Mesendoderm (in vitro differentiated cells): ENCODE measurements at regions not wholly inside any gene's neighbourhood (a gene's known extent, or its start where the extent isn't known, plus 50 kb on each side); places are given as distances from the start of the nearest gene placed in this dataset.
A peak's percentile ranks its signal among the peaks of the same experiment; 100 is the strongest.
"Not testable (repeated sequence)": the region's sequence is repeated elsewhere in the genome, so short reads cannot be mapped to it uniquely, and the experiment has no call there.

Experiments used
- DNase-seq: peaks from one replicate; pipeline ENCODE4 v3.0.0; 2013
- H2AK5ac ChIP-seq: 2 replicates; pipeline ENCODE4 v1.6.1; 2013; ENCODE audit warnings: low read length, inconsistent platforms
- H2BK120ac ChIP-seq: 2 replicates; pipeline ENCODE4 v1.6.1; 2013; ENCODE audit warnings: low read depth, mild to moderate bottlenecking, low read length, moderate library complexity, mixed read lengths
- H2BK15ac ChIP-seq: replicated peaks from 2 replicates; pipeline ENCODE4 v1.6.1; 2013; ENCODE audit warnings: low read depth, mild to moderate bottlenecking, moderate library complexity
- H2BK5ac ChIP-seq: 2 replicates; pipeline ENCODE4 v1.6.1; 2013; ENCODE audit warnings: low read length, inconsistent platforms
- H3K18ac ChIP-seq: 2 replicates; pipeline ENCODE4 v1.6.1; 2013; ENCODE audit warnings: mild to moderate bottlenecking, low read length, mixed read lengths
- H3K23ac ChIP-seq: one replicate; pipeline ENCODE4 v1.6.1; 2013; ENCODE audit warnings: low read length
- H3K27ac ChIP-seq: 2 replicates; pipeline ENCODE4 v1.5.1; 2013; ENCODE audit warnings: low read depth, mild to moderate bottlenecking, inconsistent platforms, low read length, moderate library complexity
- H3K27me3 ChIP-seq: 2 replicates; pipeline ENCODE4 v1.6.1; 2013; ENCODE audit warnings: low read length, control low read depth, mild to moderate bottlenecking, inconsistent platforms; ENCODE audit not compliant: insufficient read depth, poor library complexity
- H3K36me3 ChIP-seq: 2 replicates; pipeline ENCODE4 v1.6.1; 2013; ENCODE audit warnings: low read length, inconsistent platforms; ENCODE audit not compliant: control insufficient read depth, insufficient read depth
- H3K4ac ChIP-seq: one replicate; pipeline ENCODE4 v1.6.1; 2013; ENCODE audit warnings: low read depth, mild to moderate bottlenecking, low read length, moderate library complexity
- H3K4me1 ChIP-seq: 2 replicates; pipeline ENCODE4 v1.6.1; 2013; ENCODE audit warnings: low read depth, low read length, inconsistent platforms; ENCODE audit not compliant: control insufficient read depth
- H3K4me2 ChIP-seq: 2 replicates; pipeline ENCODE4 v1.6.1; 2013; ENCODE audit warnings: low read length
- H3K4me3 ChIP-seq: 2 replicates; pipeline ENCODE4 v1.5.1; 2013; ENCODE audit warnings: mild to moderate bottlenecking, low read length
- H3K56ac ChIP-seq: one replicate; pipeline ENCODE4 v1.6.1; 2013; ENCODE audit warnings: low read length
- H3K79me1 ChIP-seq: 2 replicates; pipeline ENCODE4 v1.6.1; 2013; ENCODE audit warnings: low read length, inconsistent platforms
- H3K79me2 ChIP-seq: 2 replicates; pipeline ENCODE4 v1.6.1; 2013; ENCODE audit warnings: mild to moderate bottlenecking, low read length; ENCODE audit not compliant: control insufficient read depth, insufficient read depth
- H3K9ac ChIP-seq: 2 replicates; pipeline ENCODE4 v1.6.1; 2013; ENCODE audit warnings: low read length, inconsistent platforms
- H4K5ac ChIP-seq: one replicate; pipeline ENCODE4 v1.6.1; 2013; ENCODE audit warnings: low read length
- H4K8ac ChIP-seq: one replicate; pipeline ENCODE4 v1.6.1; 2013; ENCODE audit warnings: low read depth, mild to moderate bottlenecking, control low read depth, low read length, moderate library complexity
- WGBS: extraction: QIAGEN DNeasy Blood & Tissue Kit; methylation state at CpG from one replicate; pipeline ENCODE4 v1.1.7; 2013; ENCODE audit warnings: low lambda C conversion rate, missing lambda C conversion rate; ENCODE audit not compliant: insufficient coverage; ENCODE audit errors: extremely low coverage; 5-methylcytosine and 5-hydroxymethylcytosine counted together

- Histone ChIP-seq H2AK5ac (no peak overlapping the region), H3K27ac (no peak overlapping the region), H4K8ac (no peak overlapping the region), H3K56ac (no peak overlapping the region), H3K79me1 (no peaks in the 10 kb centered on the region), H3K4me1 (no peaks in the 10 kb centered on the region), H4K5ac (no peak overlapping the region), H3K36me3 (no peaks in the 10 kb centered on the region), H3K4me3 (no peak overlapping the region), H3K4me2 (no peak overlapping the region), H2BK120ac (no peak overlapping the region), H3K9ac (no peak overlapping the region), H2BK15ac (no peak overlapping the region), H3K18ac (no peak overlapping the region), H2BK5ac (no peak overlapping the region), H3K4ac (no peak overlapping the region), H3K27me3 (no peaks in the 10 kb centered on the region), H3K79me2 (no peaks in the 10 kb centered on the region), H3K23ac (no peak overlapping the region)
- WGBS, result no CpG with 5 or more reads among the region's 1 CpG
- no peak for DNase-seq
Observed at GRCh38 chr6:126672649-126673048, 332.7 kb downstream of the CENPW start.

- H3K56ac ChIP-seq, H2BK15ac ChIP-seq, H3K9ac ChIP-seq, H3K4me1 ChIP-seq, H3K18ac ChIP-seq, H4K8ac ChIP-seq, H3K79me2 ChIP-seq, H3K79me1 ChIP-seq, DNase-seq, H3K36me3 ChIP-seq, H3K4me3 ChIP-seq, H3K27me3 ChIP-seq, H3K4ac ChIP-seq, H2BK5ac ChIP-seq, H2BK120ac ChIP-seq, H3K4me2 ChIP-seq, H4K5ac ChIP-seq, H3K27ac ChIP-seq, H3K23ac ChIP-seq, H2AK5ac ChIP-seq: not testable (repeated sequence)
- no CpG with 5 or more reads among the region's 13 CpGs for WGBS
Observed at GRCh38 chr6:126673749-126674148, 333.8 kb downstream of the CENPW start.

GRCh38 chr6:126682440-126682839 lies 342.5 kb downstream of the CENPW start:
- Histone ChIP-seq H2BK120ac (no peak overlapping the region), H3K18ac (no peak overlapping the region), H3K4ac (no peak overlapping the region), H3K79me2 (no peaks in the 10 kb centered on the region), H2AK5ac (no peak overlapping the region), H2BK5ac (no peak overlapping the region), H2BK15ac (no peak overlapping the region), H3K23ac (no peak overlapping the region), H3K9ac (no peak overlapping the region), H3K79me1 (no peaks in the 10 kb centered on the region), H3K27me3 (no peaks in the 10 kb centered on the region), H3K4me1 (no peaks in the 10 kb centered on the region), H3K4me3 (no peak overlapping the region), H3K4me2 (no peak overlapping the region), H3K56ac (no peak overlapping the region), H4K8ac (no peak overlapping the region), H4K5ac (no peak overlapping the region), H3K27ac (no peak overlapping the region), H3K36me3 (no peaks in the 10 kb centered on the region)
- WGBS, result no CpG with 5 or more reads among the region's 2 CpGs
- no peak for DNase-seq

GRCh38 chr6:126685182-126685581 lies 345.3 kb downstream of the CENPW start:
- Histone ChIP-seq H3K27me3 (no peaks in the 10 kb centered on the region), H4K5ac (no peak overlapping the region), H3K4me2 (no peak overlapping the region), H3K4ac (no peak overlapping the region), H3K18ac (no peak overlapping the region), H2BK120ac (no peak overlapping the region), H3K4me1 (no peaks in the 10 kb centered on the region), H3K23ac (no peak overlapping the region), H3K79me2 (no peaks in the 10 kb centered on the region), H3K4me3 (no peak overlapping the region), H3K36me3 (no peaks in the 10 kb centered on the region), H2AK5ac (no peak overlapping the region), H2BK5ac (no peak overlapping the region), H4K8ac (no peak overlapping the region), H3K9ac (no peak overlapping the region), H3K79me1 (no peaks in the 10 kb centered on the region), H3K56ac (no peak overlapping the region), H3K27ac (no peak overlapping the region), H2BK15ac (no peak overlapping the region)
- WGBS, result no CpG with 5 or more reads among the region's 1 CpG
- DNase-seq, result no peak

GRCh38 chr6:126696921-126697693 lies 357.2 kb downstream of the CENPW start:
- no CpG with 5 or more reads among the region's 5 CpGs for WGBS
- Histone ChIP-seq H3K79me2 (no peaks in the 10 kb centered on the region), H3K27me3 (no peaks in the 10 kb centered on the region), H3K56ac (peak overlapping the region; percentile 84), H2BK120ac (peak overlapping the region; percentile 92), H4K5ac (peak overlapping the region; percentile 89), H3K9ac (peak overlapping the region; percentile 49), H2BK15ac (peak overlapping the region; percentile 57), H3K4me2 (no peak overlapping the region), H3K4ac (peak overlapping the region; percentile 87), H3K4me3 (no peak overlapping the region), H3K18ac (peak overlapping the region; percentile 88), H2BK5ac (peak overlapping the region; percentile 95), H3K4me1 (peaks cover 8% of the 10 kb centered on the region), H3K79me1 (no peaks in the 10 kb centered on the region), H4K8ac (no peak overlapping the region), H3K36me3 (no peaks in the 10 kb centered on the region), H3K23ac (peak overlapping the region; percentile 29), H3K27ac (peak overlapping the region; percentile 8), H2AK5ac (peak overlapping the region; percentile 7)
- DNase-seq, result peak; percentile 79
